NB4 (cell line): ENCODE measurements at regions not wholly inside any gene's neighbourhood (a gene's known extent, or its start where the extent isn't known, plus 50 kb on each side); places are given as distances from the start of the nearest gene placed in this dataset.

Source experiments
- DNase-seq: peaks from one replicate; pipeline ENCODE4 v3.0.0; 2010; ENCODE audit warnings: low read depth
- H3K4me3 ChIP-seq: one replicate; pipeline ENCODE4 v1.5.1; 2011; ENCODE audit warnings: mild to moderate bottlenecking, low read depth, low read length, moderate library complexity
- CTCF ChIP-seq: IDR thresholded peaks from one replicate; pipeline ENCODE4 v1.5.1; 2012; ENCODE audit warnings: low read depth, low read length
- MAX ChIP-seq: IDR thresholded peaks from 2 replicates; pipeline ENCODE4 v1.6.1; 2011; ENCODE audit warnings: low read depth, low read length
- MYC ChIP-seq: IDR thresholded peaks from 2 replicates; pipeline ENCODE4 v1.6.1; 2011; ENCODE audit warnings: low read depth, low read length
- POLR2A ChIP-seq: IDR thresholded peaks from 2 replicates; pipeline ENCODE4 v1.6.1; 2011; ENCODE audit warnings: mild to moderate bottlenecking; ENCODE audit not compliant: insufficient read length; ENCODE audit errors: extremely low read depth

GRCh38 chr10:9898633-9899395, 1118.9 kb upstream of the CELF2 start:
- no peak for DNase-seq
- H3K4me3 ChIP-seq = no peak overlapping the region
- TF ChIP-seq MAX = no peak
- no peak for TF ChIP-seq CTCF
- TF ChIP-seq POLR2A = no peak
- no peak for TF ChIP-seq MYC

GRCh38 chr10:9900751-9901150, 1116.9 kb upstream of the CELF2 start:
- no peak for DNase-seq
- no peak overlapping the region for H3K4me3 ChIP-seq
- TF ChIP-seq MAX (no peak), POLR2A (no peak), CTCF (no peak), MYC (no peak)

- DNase-seq = no peak
- no peak overlapping the region for H3K4me3 ChIP-seq
- TF ChIP-seq CTCF = no peak
- TF ChIP-seq POLR2A = no peak
- TF ChIP-seq MAX = no peak
- TF ChIP-seq MYC = no peak
Observed at GRCh38 chr10:9901971-9902370, 1115.7 kb upstream of the CELF2 start.

DNA sequence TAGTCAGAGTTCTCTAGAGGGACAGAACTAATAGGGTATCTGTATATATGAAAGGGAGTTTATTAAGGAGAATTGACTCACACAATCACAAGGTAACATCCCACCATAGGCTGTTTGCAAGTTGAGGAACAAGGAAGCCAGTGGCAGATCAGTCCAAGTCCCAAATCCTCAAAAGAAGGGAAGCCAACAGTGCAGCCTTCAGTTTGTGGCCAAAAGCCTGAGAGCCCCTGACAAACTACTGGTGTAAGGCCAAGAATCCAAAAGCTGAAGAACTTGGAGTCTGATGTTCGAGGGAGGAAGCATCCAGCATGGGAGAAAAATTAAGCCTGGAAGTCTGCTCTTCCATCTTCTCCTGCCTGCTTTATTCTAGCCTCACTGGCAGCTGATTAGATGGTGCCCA, 1107.2 kb upstream of the CELF2 start:
- no peak overlapping the region for H3K4me3 ChIP-seq
- TF ChIP-seq MAX (no peak), POLR2A (no peak), MYC (no peak), CTCF (no peak)
- DNase-seq = no peak

DNA sequence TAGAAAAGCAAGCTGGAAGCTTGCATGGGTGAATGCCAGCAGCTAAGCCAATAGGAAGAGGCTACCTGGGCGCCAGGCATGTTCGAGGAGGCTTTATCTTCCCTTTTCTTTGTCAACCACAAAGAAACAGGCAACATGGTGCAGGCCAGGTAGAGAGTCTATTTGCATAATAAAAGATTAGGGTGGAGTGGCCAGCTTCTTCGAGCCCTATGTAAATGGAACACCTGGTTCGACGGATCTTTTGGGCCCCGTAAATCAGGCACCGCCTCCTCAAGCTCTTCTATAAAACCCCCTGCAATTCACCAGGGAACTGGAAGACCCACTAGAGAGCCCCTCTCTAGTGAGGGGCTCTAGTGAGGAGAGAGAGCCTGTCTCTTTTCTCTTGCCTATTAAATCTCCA, 1106.2 kb upstream of the CELF2 start:
- no peak for TF ChIP-seq MYC
- no peak for TF ChIP-seq POLR2A
- TF ChIP-seq MAX = no peak
- no peak for TF ChIP-seq CTCF
- no peak for DNase-seq
- no peak overlapping the region for H3K4me3 ChIP-seq
